IPS DF 19.7 (cell line): ENCODE measurements at regions not wholly inside any gene's neighbourhood (a gene's known extent, or its start where the extent isn't known, plus 50 kb on each side); places are given as distances from the start of the nearest gene placed in this dataset.

Experiments used
- DNase-seq: peaks from one replicate; pipeline ENCODE4 v3.0.0-alpha.2; 2013; ENCODE audit warnings: low read depth, low spot score

- DNase-seq = no peak
Observed at GRCh38 chr9:115941561-115942315, 211.9 kb upstream of the PAPPA start.

- DNase-seq = no peak
Observed at GRCh38 chr9:115943431-115944165, 210.0 kb upstream of the PAPPA start.

GRCh38 chr9:115944166-115944948 is 209.2 kb upstream of the PAPPA start:
- DNase-seq = peak; percentile 9

GRCh38 chr9:115945009-115945431 is 208.6 kb upstream of the PAPPA start:
- no peak for DNase-seq

GRCh38 chr9:115946530-115946929 is 207.1 kb upstream of the PAPPA start:
- no peak for DNase-seq

GRCh38 chr9:115951977-115952376 is 201.6 kb upstream of the PAPPA start:
- DNase-seq = no peak

- DNase-seq = no peak
Observed at GRCh38 chr9:115952430-115953292, 200.9 kb upstream of the PAPPA start.

GRCh38 chr9:115956371-115956770 is 197.2 kb upstream of the PAPPA start:
- no peak for DNase-seq

- DNase-seq = no peak
Observed at GRCh38 chr9:115957585-115957984, 196.0 kb upstream of the PAPPA start.

GRCh38 chr9:115964710-115965347 is 188.8 kb upstream of the PAPPA start:
- no peak for DNase-seq

GRCh38 chr9:115966660-115967059 is 186.9 kb upstream of the PAPPA start:
- no peak for DNase-seq

- no peak for DNase-seq
Observed at GRCh38 chr9:115969096-115969495, 184.5 kb upstream of the PAPPA start.

- DNase-seq = no peak
Observed at GRCh38 chr9:115972362-115972761, 181.2 kb upstream of the PAPPA start.

- no peak for DNase-seq
Observed at GRCh38 chr9:115972843-115973595, 180.6 kb upstream of the PAPPA start.

GRCh38 chr9:115976781-115977180 is 176.8 kb upstream of the PAPPA start:
- no peak for DNase-seq

- DNase-seq = no peak
Observed at GRCh38 chr9:115978091-115978490, 175.5 kb upstream of the PAPPA start.

GRCh38 chr9:115978659-115979096 is 174.9 kb upstream of the PAPPA start:
- DNase-seq = no peak

- DNase-seq = no peak
Observed at GRCh38 chr9:115980054-115980453, 173.5 kb upstream of the PAPPA start.

GRCh38 chr9:115980502-115980901 is 173.1 kb upstream of the PAPPA start:
- DNase-seq = no peak

- DNase-seq = no peak
Observed at GRCh38 chr9:115980976-115981375, 172.6 kb upstream of the PAPPA start.
